ENCODE measurements at regions not wholly inside any gene's neighbourhood (a gene's known extent, or its start where the extent isn't known, plus 50 kb on each side); places are given as distances from the start of the nearest gene placed in this dataset.
"Not testable (repeated sequence)": the region's sequence is repeated elsewhere in the genome, so short reads cannot be mapped to it uniquely, and the experiment has no call there.

- Histone ChIP-seq H3K9me3 (no peaks in the 10 kb centered on the region), H3K36me3 (no peaks in the 10 kb centered on the region), H3K9ac (ENCODE audit: low read depth in 2 of 2, low read length in 2 of 2) (no peak overlapping the region), H3K27me3 (no peaks in the 10 kb centered on the region), H3K27ac (no peak overlapping the region), H3K4me3 (no peak overlapping the region), H3K4me1 (no peaks in the 10 kb centered on the region)
- TF ChIP-seq CTCF (IDR thresholded peaks at IDR 0.05): no peak
- intact Hi-C loops (cut with DNase I): no loop called here
- no peak for DNase-seq
These were observed 454.4 kb upstream of the TRPC7 start for GRCh38 chr5:136819526-136820302.

- no peak for DNase-seq
- no peaks in the 10 kb centered on the region for H3K36me3 ChIP-seq
- intact Hi-C loops (cut with DNase I): no loop called here
- H3K27ac ChIP-seq: no peak overlapping the region
- TF ChIP-seq CTCF (IDR thresholded peaks at IDR 0.05): no peak
- no peak overlapping the region for H3K9ac ChIP-seq (ENCODE audit: low read depth in 2 of 2, low read length in 2 of 2)
- H3K9me3 ChIP-seq: no peaks in the 10 kb centered on the region
- no peaks in the 10 kb centered on the region for H3K27me3 ChIP-seq
- H3K4me1 ChIP-seq: no peaks in the 10 kb centered on the region
- H3K4me3 ChIP-seq: no peak overlapping the region
These were observed 451.0 kb upstream of the TRPC7 start for GRCh38 chr5:136816327-136816726.

- Histone ChIP-seq H3K9me3 (no peaks in the 10 kb centered on the region), H3K27me3 (no peaks in the 10 kb centered on the region), H3K9ac (ENCODE audit: low read depth in 2 of 2, low read length in 2 of 2) (no peak overlapping the region), H3K4me1 (no peaks in the 10 kb centered on the region), H3K27ac (no peak overlapping the region), H3K4me3 (no peak overlapping the region), H3K36me3 (no peaks in the 10 kb centered on the region)
- no peak for TF ChIP-seq CTCF (IDR thresholded peaks at IDR 0.05)
- no peak for DNase-seq
- intact Hi-C loops (cut with DNase I): no loop called here
These were observed 449.5 kb upstream of the TRPC7 start for GRCh38 chr5:136814619-136815378.

GRCh38 chr5:136812270-136812669, 446.9 kb upstream of the TRPC7 start:
- H3K9ac ChIP-seq (ENCODE audit: low read depth in 2 of 2, low read length in 2 of 2); DNase-seq; H3K27ac ChIP-seq; H3K9me3 ChIP-seq; H3K36me3 ChIP-seq; H3K27me3 ChIP-seq; H3K4me1 ChIP-seq; H3K4me3 ChIP-seq; intact Hi-C loops (cut with DNase I): not testable (repeated sequence)

GRCh38 chr5:136811551-136811950, 446.2 kb upstream of the TRPC7 start:
- Histone ChIP-seq H3K27me3 (no peaks in the 10 kb centered on the region), H3K9ac (ENCODE audit: low read depth in 2 of 2, low read length in 2 of 2) (no peak overlapping the region), H3K9me3 (no peaks in the 10 kb centered on the region), H3K4me1 (no peaks in the 10 kb centered on the region), H3K27ac (no peak overlapping the region), H3K36me3 (no peaks in the 10 kb centered on the region), H3K4me3 (no peak overlapping the region)
- intact Hi-C loops (cut with DNase I): no loop called here
- no peak for TF ChIP-seq CTCF (IDR thresholded peaks at IDR 0.05)
- no peak for DNase-seq

- Histone ChIP-seq H3K9ac (ENCODE audit: low read depth in 2 of 2, low read length in 2 of 2) (no peak overlapping the region), H3K4me3 (no peak overlapping the region), H3K36me3 (no peaks in the 10 kb centered on the region), H3K27ac (no peak overlapping the region), H3K4me1 (no peaks in the 10 kb centered on the region), H3K27me3 (no peaks in the 10 kb centered on the region), H3K9me3 (no peaks in the 10 kb centered on the region)
- no peak for DNase-seq
- no peak for TF ChIP-seq CTCF (IDR thresholded peaks at IDR 0.05)
- intact Hi-C loops (cut with DNase I): no loop called here
These were observed 445.7 kb upstream of the TRPC7 start for GRCh38 chr5:136811086-136811485.

All from colonic mucosa (tissue), 4 donors.